ENCODE measurements at regions not wholly inside any gene's neighbourhood (a gene's known extent, or its start where the extent isn't known, plus 50 kb on each side); places are given as distances from the start of the nearest gene placed in this dataset.

DNA sequence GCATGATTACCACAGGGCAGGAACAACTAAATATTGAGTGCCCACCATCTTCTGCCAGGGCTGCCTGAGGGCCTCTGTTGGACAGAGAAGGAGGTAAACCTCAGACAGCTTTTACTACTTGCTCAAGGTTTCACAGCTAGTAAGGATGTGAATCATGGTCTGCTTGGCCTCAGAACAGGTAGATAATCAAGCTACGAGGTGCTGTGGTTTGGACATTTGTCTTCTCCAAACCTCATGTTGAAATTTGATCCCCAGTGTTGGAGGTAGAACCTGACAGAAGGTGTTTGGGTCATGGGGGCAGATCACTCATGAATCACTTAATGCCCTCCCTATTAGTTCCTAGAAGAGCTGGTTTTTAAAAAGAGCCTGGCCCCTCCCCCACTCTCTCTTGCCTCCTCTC, 541.2 kb upstream of the TRPC7 start:
- TF ChIP-seq EZH2phosphoT487 (IDR thresholded peaks at IDR 0.05; ENCODE audit: borderline replicate concordance): no peak
- TF ChIP-seq, protein P1, sequence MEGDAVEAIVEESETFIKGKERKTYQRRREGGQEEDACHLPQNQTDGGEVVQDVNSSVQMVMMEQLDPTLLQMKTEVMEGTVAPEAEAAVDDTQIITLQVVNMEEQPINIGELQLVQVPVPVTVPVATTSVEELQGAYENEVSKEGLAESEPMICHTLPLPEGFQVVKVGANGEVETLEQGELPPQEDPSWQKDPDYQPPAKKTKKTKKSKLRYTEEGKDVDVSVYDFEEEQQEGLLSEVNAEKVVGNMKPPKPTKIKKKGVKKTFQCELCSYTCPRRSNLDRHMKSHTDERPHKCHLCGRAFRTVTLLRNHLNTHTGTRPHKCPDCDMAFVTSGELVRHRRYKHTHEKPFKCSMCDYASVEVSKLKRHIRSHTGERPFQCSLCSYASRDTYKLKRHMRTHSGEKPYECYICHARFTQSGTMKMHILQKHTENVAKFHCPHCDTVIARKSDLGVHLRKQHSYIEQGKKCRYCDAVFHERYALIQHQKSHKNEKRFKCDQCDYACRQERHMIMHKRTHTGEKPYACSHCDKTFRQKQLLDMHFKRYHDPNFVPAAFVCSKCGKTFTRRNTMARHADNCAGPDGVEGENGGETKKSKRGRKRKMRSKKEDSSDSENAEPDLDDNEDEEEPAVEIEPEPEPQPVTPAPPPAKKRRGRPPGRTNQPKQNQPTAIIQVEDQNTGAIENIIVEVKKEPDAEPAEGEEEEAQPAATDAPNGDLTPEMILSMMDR (conservative IDR thresholded peaks at IDR 0.05; ENCODE audit: low read length): no peak
- Histone ChIP-seq H3K36me3 (ENCODE audit: insufficient read depth, low read length) (no peaks in the 10 kb centered on the region), H4K20me1 (ENCODE audit: insufficient read depth, low read length, poor library complexity, severe bottlenecking) (no peaks in the 10 kb centered on the region), H3K9me3 (ENCODE audit: insufficient read depth, low read depth, low read length) (no peaks in the 10 kb centered on the region), H2AFZ (ENCODE audit: low read length) (no peak overlapping the region), H3K27me3 (ENCODE audit: insufficient read depth, low read length, poor library complexity, severe bottlenecking) (no peaks in the 10 kb centered on the region), H3K4me3 (ENCODE audit: low read length, poor library complexity, severe bottlenecking) (no peak overlapping the region), H3K9ac (ENCODE audit: low read depth, low read length, poor library complexity, severe bottlenecking) (no peak overlapping the region), H3K79me2 (ENCODE audit: insufficient read depth, low read length) (no peaks in the 10 kb centered on the region), H3K4me1 (ENCODE audit: insufficient read depth, low read length, poor library complexity, severe bottlenecking) (no peaks in the 10 kb centered on the region), H3K4me2 (ENCODE audit: low read depth, low read length, poor library complexity, severe bottlenecking) (no peak overlapping the region), H3K9me2 (replicated peaks; ENCODE audit: low read depth, low read length) (no peaks in the 10 kb centered on the region), H3F3A (ENCODE audit: low read depth) (no peaks in the 10 kb centered on the region)

DNA sequence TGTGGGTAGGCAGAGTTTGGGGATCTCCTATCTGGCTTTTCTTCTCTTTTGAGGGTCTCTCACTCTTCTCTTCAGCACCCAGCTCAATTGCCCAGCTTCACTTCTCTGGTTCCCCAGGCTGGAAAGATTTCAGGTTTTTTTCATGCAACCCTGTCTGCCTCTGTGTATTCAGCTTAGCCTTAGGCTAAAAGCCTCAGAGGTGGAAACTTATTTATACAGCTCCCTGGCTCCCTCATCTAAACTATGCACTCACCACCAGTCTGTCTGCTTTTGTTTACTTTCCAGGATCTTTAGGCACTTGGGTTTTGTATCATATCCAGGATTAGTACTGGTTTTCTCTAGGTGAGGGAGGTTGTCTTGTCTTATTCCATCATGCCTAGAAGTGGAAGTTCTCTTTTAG, 540.2 kb upstream of the TRPC7 start:
- no peak overlapping the region for H2AFZ ChIP-seq (ENCODE audit: low read length)
- no peaks in the 10 kb centered on the region for H3K79me2 ChIP-seq (ENCODE audit: insufficient read depth, low read length)
- H3K4me2 ChIP-seq (ENCODE audit: low read depth, low read length, poor library complexity, severe bottlenecking): no peak overlapping the region
- no peaks in the 10 kb centered on the region for H3K27me3 ChIP-seq (ENCODE audit: insufficient read depth, low read length, poor library complexity, severe bottlenecking)
- no peak overlapping the region for H3K9ac ChIP-seq (ENCODE audit: low read depth, low read length, poor library complexity, severe bottlenecking)
- no peaks in the 10 kb centered on the region for H3K36me3 ChIP-seq (ENCODE audit: insufficient read depth, low read length)
- no peaks in the 10 kb centered on the region for H3F3A ChIP-seq (ENCODE audit: low read depth)
- no peaks in the 10 kb centered on the region for H3K9me3 ChIP-seq (ENCODE audit: insufficient read depth, low read depth, low read length)
- TF ChIP-seq, protein P1 (conservative IDR thresholded peaks at IDR 0.05; ENCODE audit: low read length): no peak
- TF ChIP-seq EZH2phosphoT487 (IDR thresholded peaks at IDR 0.05; ENCODE audit: borderline replicate concordance): no peak
- no peaks in the 10 kb centered on the region for H4K20me1 ChIP-seq (ENCODE audit: insufficient read depth, low read length, poor library complexity, severe bottlenecking)
- H3K4me1 ChIP-seq (ENCODE audit: insufficient read depth, low read length, poor library complexity, severe bottlenecking): no peaks in the 10 kb centered on the region
- H3K4me3 ChIP-seq (ENCODE audit: low read length, poor library complexity, severe bottlenecking): no peak overlapping the region
- H3K9me2 ChIP-seq (replicated peaks; ENCODE audit: low read depth, low read length): no peaks in the 10 kb centered on the region

DNA sequence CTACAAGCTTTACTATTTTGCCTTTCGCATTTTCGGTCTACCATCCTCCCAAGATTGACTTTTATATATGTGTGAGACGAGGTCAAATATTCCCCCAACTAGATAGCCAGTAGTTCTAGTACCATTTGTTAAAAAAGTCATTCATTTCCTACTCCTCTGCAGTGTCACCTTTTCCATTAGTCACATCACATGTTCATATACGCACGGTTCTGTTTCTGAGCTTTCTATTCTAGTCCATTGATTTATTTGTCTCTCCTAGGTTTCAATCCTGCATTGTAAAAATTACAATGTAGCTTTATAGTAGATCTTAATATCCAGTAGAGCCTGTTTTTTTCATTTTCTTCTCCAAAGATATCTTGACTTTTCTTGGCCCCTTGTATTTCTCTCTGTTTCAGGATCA, 528.7 kb upstream of the TRPC7 start:
- Histone ChIP-seq H3F3A (ENCODE audit: low read depth) (no peaks in the 10 kb centered on the region), H3K36me3 (ENCODE audit: insufficient read depth, low read length) (no peaks in the 10 kb centered on the region), H3K79me2 (ENCODE audit: insufficient read depth, low read length) (no peaks in the 10 kb centered on the region), H3K4me1 (ENCODE audit: insufficient read depth, low read length, poor library complexity, severe bottlenecking) (no peaks in the 10 kb centered on the region), H3K4me3 (ENCODE audit: low read length, poor library complexity, severe bottlenecking) (no peak overlapping the region), H3K9me3 (ENCODE audit: insufficient read depth, low read depth, low read length) (no peaks in the 10 kb centered on the region), H3K4me2 (ENCODE audit: low read depth, low read length, poor library complexity, severe bottlenecking) (no peak overlapping the region), H3K9ac (ENCODE audit: low read depth, low read length, poor library complexity, severe bottlenecking) (no peak overlapping the region), H3K27me3 (ENCODE audit: insufficient read depth, low read length, poor library complexity, severe bottlenecking) (no peaks in the 10 kb centered on the region), H2AFZ (ENCODE audit: low read length) (no peak overlapping the region), H4K20me1 (ENCODE audit: insufficient read depth, low read length, poor library complexity, severe bottlenecking) (no peaks in the 10 kb centered on the region), H3K9me2 (replicated peaks; ENCODE audit: low read depth, low read length) (no peaks in the 10 kb centered on the region)
- no peak for TF ChIP-seq EZH2phosphoT487 (IDR thresholded peaks at IDR 0.05; ENCODE audit: borderline replicate concordance)
- TF ChIP-seq, protein P1 (conservative IDR thresholded peaks at IDR 0.05; ENCODE audit: low read length): no peak

Data from Loucy (cell line).